ENCODE measurements at regions not wholly inside any gene's neighbourhood (a gene's known extent, or its start where the extent isn't known, plus 50 kb on each side); places are given as distances from the start of the nearest gene placed in this dataset.

- TF ChIP-seq CTCF (IDR thresholded peaks at IDR 0.05) (no peak), EZH2 (IDR thresholded peaks at IDR 0.05; ENCODE audit: borderline replicate concordance, insufficient read depth, low read depth, low read length, poor library complexity, severe bottlenecking) (no peak)
Observed at GRCh38 chr1:235917267-235917811, 50.6 kb upstream of the LYST start.
